ENCODE measurements at regions not wholly inside any gene's neighbourhood (a gene's known extent, or its start where the extent isn't known, plus 50 kb on each side); places are given as distances from the start of the nearest gene placed in this dataset.
A peak's percentile ranks its signal among the peaks of the same experiment; 100 is the strongest.
"Not testable (repeated sequence)": the region's sequence is repeated elsewhere in the genome, so short reads cannot be mapped to it uniquely, and the experiment has no call there.

DNA sequence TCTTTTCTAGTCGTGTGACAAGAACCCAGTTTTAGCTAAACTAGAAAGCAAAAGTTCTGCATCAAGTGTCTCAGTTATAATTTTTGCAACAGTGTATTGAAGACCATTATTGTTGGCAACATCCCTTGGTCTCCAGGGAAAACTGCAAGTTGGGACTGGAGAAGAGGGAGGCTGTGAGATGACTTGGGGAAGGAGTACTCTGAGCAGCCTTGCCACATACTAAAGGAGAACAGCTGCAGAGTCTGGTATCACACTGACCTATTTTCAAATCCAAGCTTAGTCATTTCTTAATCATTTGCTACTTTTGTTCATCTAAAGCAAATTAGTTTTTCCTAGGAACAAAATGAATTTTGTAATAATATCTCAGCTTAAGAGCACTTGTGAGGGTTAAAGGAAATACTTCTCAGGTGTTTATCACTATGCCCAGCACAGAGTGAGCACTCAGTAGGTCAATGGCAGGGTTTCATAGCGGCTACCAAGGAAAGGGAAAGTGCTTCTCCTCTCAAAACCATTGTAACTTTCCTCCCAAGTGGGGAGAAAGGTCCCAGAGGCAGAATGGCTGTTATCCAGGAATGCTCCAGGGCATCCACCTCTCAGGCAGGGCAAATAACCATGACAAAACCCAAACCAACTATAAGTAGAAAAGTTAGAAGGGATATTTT lies 247.1 kb downstream of the C11orf87 start:
- DNase-seq (ENCODE audit: extremely low read depth, low read depth, low spot score): no peak

DNA sequence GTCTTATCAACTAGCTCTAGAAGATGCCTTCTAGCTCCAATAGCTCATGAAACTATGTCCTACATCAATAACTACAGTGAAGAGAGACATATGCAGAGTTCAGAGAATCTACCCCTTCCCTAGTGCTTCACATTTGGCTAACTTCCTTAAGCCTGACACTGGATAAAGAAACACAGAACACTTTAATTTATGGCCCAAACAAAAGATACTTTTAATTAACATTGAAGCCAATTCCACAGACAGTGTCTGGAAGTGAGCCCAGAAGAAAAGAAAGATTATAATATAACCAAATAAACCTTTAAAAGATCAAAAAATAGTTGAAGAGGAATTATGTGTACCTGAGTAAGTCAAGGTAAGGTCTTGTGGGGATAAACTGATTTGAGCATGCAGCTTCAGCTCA lies 255.2 kb downstream of the C11orf87 start:
- DNase-seq (ENCODE audit: extremely low read depth, low read depth, low spot score): no peak

DNA sequence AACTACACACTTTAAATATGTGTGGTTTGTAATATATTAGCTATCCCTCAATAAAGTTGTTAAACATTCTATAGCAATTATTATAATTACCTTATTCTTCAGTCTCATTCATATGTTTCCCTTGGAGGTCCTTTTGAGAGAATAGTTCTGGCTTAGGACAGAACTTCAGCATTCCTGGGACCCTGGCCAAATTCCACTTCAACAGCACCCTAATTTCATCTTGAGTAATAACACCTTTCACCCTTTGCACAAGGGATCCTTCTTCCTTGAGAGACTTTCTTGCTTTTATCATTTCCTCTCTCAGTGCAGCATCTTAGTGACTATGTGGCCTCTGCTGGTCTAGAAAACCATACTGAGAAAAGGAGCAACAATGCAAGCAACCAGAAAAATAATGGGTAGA lies 255.9 kb downstream of the C11orf87 start:
- DNase-seq (ENCODE audit: extremely low read depth, low read depth, low spot score): no peak

DNA sequence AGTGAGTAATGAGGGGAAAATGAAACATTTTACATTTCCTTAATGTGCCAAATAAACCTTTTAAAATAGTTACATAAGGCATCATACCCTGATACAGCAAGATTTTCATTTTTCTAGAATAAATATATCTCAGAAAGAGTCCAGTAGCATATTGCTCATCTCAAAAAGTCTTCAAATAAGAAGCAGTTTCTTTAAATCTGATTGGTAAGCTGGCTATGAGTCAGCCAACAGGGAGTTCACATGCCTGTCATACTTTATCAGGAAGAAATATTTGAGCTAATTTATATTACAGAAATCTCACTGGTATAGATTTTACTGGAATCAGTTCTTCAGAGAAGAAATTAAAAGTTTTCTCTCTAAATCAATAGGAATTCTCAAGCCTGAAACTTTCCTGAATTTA lies 258.1 kb downstream of the C11orf87 start:
- DNase-seq (ENCODE audit: extremely low read depth, low read depth, low spot score): no peak

DNA sequence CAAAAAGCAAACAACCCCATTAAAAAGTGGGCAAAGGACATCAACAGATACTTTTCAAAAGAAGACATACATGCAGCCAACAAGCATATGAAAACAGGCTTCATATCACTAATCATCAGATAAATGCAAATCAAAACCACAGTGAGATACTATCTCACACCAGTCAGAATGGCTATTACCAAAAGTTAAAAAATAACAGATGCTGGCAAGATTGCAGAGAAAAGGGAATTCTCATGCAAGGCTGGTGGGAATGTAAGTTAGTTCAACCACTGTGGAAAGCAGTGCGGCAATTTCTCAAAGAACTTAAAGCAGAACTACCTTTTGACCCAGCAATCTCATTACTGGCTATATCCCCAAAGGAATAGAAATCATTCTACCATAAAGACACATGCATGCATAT lies 260.8 kb downstream of the C11orf87 start:
- not testable (repeated sequence) for DNase-seq (ENCODE audit: extremely low read depth, low read depth, low spot score)

DNA sequence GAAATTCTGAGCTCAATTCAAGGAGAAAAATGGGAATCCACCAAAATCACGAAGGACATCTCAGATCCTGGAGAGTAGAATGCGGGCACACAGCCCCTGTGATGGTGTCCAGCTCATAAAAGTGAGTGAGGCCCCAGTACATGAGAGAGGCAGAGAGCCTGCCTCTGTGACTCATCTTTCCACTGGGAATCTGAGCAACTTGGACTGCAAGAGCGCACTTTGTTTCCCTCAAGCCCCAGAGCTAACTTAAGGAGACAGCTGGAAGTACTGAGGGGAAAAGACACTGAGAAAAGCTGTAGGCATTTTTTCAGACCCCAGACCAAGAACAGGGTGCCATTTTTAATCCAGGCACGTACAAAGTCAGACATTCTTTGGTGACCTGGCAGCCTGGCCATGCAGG lies 273.7 kb downstream of the C11orf87 start:
- no peak for DNase-seq (ENCODE audit: extremely low read depth, low read depth, low spot score)

DNA sequence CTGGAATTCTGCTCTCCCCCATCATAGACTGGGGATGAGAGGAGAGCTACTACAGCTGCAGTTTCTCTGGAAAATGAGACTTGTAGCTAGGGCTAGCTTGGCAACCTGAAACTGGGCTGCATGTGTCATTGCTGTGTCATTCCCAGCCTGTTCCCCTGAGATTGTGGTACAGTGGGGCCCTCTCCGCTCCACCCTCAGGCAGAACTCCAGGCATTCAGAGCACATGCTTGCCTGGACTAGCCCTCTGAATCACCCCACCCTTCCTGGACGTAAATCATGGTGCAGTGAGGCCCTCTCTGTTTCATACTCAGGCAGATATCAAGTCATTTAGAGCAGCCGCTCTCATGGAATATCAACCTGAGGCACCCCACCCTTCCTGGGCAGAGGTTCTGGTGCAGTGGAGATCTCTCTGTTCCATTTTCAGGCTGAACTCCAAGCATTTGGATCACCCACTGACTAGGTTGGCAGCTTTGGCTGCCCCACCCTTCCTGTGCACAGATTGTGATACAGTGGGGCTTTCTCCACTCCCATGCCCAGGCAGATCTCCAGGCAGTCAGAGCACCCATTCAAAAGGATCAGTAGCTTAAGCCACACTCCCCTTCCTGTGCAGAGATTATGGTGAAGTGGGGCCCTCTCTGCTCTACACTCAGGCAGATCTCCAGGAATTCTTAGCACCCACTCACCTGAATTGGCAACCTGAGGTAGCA lies 274.4 kb downstream of the C11orf87 start:
- no peak for DNase-seq (ENCODE audit: extremely low read depth, low read depth, low spot score)

DNA sequence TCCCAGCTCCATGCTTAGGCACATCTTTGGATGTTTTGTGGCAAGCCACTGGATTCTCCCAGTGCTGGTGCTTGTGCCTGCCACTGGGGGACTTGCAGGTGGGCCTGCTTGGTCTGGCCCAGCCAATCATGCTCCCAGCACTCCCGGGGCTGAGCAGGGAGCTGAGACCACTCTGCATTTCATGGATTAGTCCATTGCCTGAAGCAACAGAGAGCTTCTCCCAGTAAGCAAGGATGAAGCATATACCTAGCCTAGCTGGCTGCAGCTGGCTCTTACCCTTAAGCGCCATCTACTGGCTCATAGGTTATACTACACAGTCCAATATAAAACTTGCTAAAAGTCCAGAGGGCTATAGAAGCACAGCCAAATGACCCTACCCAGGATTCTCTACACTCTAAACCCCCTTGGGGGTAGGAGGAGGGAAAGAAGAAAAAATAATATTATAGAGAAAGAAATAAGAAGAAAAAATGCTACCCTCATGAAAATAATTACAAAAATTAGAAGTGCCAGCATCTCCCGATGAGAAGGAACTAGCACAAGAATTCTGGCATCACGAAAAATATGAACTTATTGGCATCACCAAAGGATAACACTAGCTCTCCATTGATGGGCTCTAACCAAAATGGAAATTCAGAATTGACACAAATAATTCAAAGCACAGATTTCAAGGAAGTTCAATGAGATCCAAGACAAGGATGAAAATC lies 275.3 kb downstream of the C11orf87 start:
- DNase-seq (ENCODE audit: extremely low read depth, low read depth, low spot score): peak; percentile 2

DNA sequence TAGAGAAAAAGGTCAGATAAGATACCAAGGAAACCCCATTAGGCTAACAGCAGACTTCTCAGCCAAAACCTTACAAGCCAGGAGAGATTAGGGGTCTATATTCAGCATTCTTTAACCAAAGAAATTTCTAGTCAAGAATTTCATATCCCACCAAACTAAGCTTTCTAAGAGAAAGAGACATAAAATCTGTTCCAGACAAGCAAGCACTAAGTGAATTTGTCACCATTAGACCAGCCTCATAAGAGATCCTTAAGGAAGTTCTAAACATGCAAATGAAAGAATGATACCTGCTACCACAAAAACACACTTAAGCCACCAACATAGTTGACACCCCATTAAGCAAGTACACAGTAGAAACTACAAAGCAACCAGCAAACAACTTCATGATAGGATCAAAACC lies 276.2 kb downstream of the C11orf87 start:
- DNase-seq (ENCODE audit: extremely low read depth, low read depth, low spot score): no peak

DNA sequence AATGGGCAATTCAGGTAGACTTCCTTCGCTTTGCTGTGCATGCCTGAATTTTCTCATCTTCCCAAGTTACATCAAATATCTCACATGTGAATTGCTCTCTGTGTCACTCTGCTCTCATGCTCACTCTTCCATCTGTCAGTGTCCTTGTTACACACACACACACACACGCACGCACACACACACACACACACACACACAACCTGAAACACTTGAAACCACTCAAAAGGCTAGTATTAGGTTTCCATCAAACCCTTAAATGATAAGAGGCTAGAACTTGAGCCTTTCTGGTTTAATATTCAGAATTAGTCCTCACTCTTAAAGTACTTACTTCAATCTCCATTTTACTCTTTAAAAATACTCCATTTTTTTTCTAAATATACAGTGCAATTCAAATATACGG lies 282.4 kb downstream of the C11orf87 start:
- no peak for DNase-seq (ENCODE audit: extremely low read depth, low read depth, low spot score)

DNA sequence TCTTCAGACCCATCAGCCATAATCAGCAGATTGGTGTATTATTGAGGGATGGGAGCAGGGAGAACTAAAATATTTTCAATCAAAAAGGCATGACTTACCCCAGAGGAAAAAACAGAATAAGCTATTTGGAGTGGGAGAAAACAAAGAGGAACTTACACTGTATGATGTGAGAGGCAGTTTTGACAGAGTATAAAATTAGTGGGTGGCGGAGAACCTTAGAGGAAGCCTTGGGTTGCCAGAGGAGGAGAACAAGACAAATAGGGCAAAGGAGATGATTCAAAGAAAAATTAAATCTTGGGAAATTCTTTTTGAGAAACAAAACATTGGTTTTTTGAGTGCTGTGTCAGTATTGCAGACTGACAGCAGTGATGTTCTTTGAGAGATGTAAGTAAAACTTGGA lies 285.0 kb downstream of the C11orf87 start:
- DNase-seq (ENCODE audit: extremely low read depth, low read depth, low spot score): no peak

DNA sequence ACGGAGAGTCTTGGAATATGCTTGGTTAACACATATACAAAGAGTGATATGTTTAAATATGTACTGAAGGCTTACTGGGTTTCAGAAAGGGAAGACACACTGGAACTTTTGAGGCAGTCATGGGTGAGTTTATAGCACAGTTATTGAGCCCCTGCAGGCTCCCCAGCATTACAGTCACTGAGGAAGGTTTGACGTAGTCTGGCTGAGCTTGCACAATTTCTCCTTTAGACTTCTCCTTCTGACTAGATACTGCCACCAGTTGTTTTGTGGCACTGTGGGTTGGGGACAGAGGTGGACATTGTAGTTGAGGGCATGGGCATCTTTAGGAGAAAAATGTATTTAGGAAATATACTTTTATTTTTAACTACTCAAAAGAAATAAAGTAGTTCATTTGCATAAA lies 285.4 kb downstream of the C11orf87 start:
- no peak for DNase-seq (ENCODE audit: extremely low read depth, low read depth, low spot score)

DNA sequence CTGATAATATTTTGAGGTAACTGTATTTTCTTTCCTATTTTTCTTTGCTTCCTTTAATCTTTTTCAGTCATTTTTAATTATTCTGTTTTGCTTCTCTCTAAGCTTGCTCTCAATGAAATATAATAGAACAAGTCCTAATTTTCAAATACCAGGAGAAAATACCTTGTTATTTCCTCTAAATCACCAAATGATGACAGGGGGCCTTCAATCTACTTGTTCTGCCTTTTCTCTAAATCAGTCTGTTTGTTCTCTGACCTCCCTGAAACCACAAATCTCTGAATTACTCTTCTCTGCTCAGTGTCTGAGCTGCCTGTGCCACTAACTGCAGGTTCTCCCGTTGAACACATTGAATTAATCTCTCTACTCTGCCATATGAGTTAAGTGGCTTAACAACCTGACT lies 286.2 kb downstream of the C11orf87 start:
- no peak for DNase-seq (ENCODE audit: extremely low read depth, low read depth, low spot score)

DNA sequence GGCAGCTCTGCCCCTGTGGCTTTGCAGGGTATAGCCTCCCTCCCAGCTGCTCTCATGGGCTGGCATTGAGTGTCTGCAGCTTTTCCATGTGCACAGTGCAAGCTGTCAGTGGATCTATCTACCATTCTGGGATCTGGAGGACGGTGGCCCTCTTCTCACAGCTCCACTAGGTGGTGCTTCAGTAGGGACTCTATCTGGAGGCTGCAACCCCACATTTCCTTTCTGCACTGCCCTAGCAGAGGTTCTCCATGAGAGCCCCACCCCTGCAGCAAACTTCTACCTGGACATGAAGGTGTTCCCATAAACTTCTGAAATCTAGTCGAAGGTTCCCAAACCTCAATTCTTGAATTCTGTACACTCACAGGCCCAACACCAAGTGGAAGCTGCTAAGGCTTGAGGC lies 292.5 kb downstream of the C11orf87 start:
- not testable (repeated sequence) for DNase-seq (ENCODE audit: extremely low read depth, low read depth, low spot score)

DNA sequence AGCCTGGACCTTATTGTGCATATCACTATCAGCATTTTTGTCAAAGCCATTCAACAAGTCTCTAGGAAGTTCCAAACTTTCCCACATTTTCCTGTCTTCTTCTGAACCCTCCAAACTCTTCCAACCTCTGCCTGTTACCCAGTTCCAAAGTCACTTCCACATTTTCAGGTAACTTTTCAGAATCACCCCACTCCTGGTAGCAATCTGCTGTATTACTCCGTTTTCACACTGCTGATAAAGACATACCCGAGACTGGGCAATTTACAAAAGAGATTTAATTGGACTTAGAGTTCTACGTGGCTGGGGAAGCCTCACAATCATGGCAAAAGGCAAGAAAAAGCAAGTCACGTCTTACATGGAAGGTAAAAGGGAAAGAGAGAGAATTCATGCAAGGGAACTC lies 293.4 kb downstream of the C11orf87 start:
- DNase-seq (ENCODE audit: extremely low read depth, low read depth, low spot score): not testable (repeated sequence)

DNA sequence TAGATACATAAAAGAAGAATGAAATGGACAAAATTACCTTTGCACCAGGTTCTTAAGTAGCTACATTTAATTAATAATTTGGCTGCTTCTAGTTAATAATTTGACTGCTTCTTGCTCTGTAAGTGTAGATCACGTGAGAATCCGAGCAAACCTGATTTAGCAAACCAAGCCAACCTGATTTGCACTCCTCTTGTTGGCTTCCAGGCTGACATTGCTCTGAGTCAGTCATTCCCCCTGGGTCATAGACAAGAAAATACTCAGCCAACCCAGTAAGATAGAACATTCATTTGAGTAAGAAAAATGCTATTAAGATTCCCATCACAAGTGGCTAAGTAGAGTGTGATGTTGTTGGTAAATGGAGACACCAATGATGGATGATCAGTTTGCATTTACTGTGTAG lies 304.1 kb downstream of the C11orf87 start:
- DNase-seq (ENCODE audit: extremely low read depth, low read depth, low spot score): no peak

DNA sequence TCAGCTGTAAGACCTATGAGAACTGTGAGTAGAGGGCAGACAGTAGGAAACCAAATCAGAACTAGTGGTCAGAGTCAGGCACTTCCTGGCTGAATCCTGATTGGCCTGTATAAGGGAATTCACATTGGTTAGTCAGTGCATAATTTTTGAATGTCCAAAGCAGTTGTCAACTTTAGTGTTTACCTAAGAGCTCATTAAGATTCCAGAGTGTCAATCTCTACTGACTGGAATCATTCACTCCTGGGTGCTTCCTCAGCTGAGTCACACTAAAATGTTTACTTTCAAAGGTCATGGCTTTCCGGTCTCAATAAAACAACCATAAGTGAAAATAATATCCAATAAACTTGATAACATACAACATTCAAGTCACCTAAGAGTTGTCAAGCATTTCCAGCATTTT lies 306.1 kb downstream of the C11orf87 start:
- DNase-seq (ENCODE audit: extremely low read depth, low read depth, low spot score): no peak

DNA sequence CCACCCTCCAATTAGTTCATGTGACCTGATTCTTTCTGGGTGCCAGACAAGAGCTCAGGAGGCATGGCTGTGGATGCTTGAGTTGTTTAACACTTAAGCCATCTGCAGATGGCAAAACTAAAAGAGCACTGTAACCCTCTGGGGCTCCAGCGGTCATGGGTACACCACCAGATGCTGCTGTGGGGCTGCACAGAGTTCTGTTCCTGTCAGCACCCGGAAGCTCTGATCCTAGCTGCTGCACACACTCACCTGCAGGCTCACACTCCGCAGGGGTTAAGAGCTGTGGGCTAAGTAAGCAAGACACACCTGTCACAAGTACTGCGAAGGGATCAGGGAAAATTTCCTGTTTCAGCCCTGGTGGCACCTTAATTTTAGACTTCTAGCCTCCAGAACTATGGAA lies 307.8 kb downstream of the C11orf87 start:
- no peak for DNase-seq (ENCODE audit: extremely low read depth, low read depth, low spot score)

DNA sequence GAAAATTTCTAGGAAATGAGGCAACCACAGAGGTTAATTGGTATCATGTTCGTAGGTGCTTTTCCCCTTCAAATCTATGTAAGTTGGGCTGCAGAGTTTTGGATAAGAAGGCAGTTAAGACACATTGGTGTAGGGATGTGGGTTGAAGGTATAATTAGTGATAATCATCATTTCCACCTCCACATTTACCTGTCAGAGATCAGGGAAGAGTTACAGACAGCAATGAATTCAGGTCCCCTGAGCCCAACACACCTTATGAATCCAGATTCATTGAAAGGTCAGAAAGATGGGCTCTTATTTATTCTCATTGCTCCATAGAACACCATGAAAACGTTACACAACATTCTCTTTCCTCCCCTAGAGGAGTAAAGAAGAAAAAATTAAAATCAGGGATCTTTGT lies 308.7 kb downstream of the C11orf87 start:
- DNase-seq (ENCODE audit: extremely low read depth, low read depth, low spot score): no peak

DNA sequence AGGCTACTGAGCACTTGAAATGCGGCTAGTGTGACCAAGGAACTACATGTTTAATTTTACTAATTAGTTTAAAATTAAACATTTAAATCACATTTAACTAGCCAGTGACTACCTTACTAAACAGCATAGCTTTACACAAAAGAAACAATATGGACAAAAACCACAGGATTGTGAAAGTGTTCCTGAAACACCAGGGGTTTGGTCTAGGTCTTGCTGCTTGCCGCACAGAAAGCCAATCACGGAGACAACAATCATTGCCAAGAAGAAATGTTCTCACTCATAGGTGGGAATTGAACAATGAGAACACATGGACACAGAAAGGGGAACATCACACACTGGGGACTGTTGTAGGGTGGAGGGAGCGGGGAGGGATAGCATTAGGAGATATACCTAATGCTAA lies 309.5 kb downstream of the C11orf87 start:
- no peak for DNase-seq (ENCODE audit: extremely low read depth, low read depth, low spot score)

DNA sequence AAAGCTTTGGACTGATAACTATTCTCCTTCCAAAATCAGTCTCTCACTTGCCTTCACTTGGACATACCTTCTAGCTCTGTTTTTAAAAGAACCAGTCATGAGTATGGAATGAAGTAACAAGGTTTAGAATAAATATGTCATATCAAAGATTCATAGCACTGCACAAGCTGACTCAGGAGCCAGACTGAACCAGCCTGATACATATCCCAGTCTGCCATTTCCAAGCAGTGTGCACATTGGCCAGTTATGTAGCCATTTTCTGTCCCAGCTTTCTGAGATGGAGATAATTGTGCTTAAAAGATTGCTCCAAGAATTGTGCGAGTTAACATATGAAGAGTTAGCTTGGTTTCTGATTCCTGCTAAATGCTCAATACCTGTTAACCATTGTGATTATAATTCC lies 311.3 kb downstream of the C11orf87 start:
- no peak for DNase-seq (ENCODE audit: extremely low read depth, low read depth, low spot score)

DNA sequence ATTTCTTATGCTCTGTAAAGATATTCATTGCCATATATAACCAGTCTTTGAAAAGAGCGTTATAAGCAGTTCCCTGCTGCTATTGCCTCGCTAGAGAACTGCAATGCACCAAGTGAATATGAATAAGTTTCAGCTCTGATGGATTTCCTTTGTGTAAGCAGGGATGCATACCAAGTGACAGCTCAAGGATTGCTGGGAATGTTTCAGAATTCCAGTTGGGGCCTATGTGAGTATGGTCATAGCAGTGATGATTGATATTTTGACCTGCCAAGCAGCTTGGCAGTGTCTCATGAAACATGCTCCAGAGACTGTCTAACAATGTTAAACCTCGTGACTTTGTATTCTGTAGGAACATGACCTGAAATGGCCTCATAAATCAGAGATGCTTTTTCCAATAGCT lies 312.6 kb downstream of the C11orf87 start:
- no peak for DNase-seq (ENCODE audit: extremely low read depth, low read depth, low spot score)

All from glomerular endothelial cell (primary cell).